ENCODE measurements at regions not wholly inside any gene's neighbourhood (a gene's known extent, or its start where the extent isn't known, plus 50 kb on each side); places are given as distances from the start of the nearest gene placed in this dataset.

DNA sequence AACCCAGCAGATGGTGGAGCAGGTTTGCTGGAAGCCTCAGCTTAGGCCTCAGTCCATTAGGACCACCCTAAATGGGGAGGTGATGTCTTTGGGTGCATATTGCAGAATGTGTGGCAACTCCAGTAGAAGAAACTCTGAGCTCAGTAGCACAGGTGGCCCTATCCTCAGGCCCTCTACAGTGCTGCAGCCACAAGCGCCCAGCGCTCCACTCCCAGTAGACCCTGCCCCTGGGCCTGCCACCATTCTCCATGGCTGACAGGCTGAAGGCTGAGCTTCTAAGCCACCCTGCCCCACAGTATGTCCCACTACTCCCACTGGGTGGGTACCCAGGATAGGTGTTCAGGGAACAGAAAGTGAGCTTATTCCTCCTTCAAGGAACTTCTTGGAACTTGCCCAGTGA is 162.8 kb upstream of the MAMLD1 start (continued):
- TF ChIP-seq ZNF678 (CRISPR knock-in tag; IDR thresholded peaks at IDR 0.05) (no peak), ZBTB20 (CRISPR knock-in tag; IDR thresholded peaks at IDR 0.05; ENCODE audit: borderline replicate concordance, low read depth) (no peak), MATR3 (CRISPR knock-in tag; IDR thresholded peaks at IDR 0.05) (no peak), ZNF781 (CRISPR knock-in tag; IDR thresholded peaks at IDR 0.05; ENCODE audit: borderline replicate concordance, not compliant biosample characterization) (no peak), HHEX (CRISPR knock-in tag; IDR thresholded peaks at IDR 0.05) (no peak)

DNA sequence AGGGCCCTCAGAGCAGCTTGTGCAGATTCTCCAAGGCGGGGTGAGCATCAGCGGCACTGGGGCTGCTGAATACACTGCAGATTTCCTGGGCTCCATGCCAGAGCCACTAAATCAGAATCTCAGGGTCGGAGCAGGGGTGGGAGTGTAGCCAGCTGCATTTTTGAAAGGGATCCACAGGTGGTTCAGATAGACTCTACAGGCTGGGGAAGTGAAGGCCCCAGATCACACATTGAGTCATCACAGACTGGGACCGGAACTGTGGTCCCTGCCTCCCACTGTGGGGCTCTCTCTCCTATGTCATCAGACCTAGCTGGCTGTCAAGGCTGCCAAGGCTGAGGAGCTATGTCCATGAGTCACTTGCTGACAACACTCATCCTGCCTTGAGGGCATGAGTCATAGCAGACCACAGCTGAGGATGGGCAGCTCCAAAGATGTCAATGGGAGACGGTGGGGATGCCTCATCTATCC is 162.3 kb upstream of the MAMLD1 start:
- in situ Hi-C loops (cut with HindIII; ENCODE audit: extremely low pct_ligation_motif_present, low pct_unique_long_range_greater_than_20kb) (no loop called here), intact Hi-C loops (cut with micrococcal nuclease; ENCODE audit: unreplicated experiment) (no loop called here)
- H2AFZ ChIP-seq (ENCODE audit: low read length) = no peak overlapping the region
- CTCF ChIA-PET (ENCODE audit: low intra/inter-chr PET ratio, low total read pairs) = no interaction called here
- H3K4me1 ChIP-seq (ENCODE audit: insufficient read depth, low read length) = no peaks in the 10 kb centered on the region
- DNase-seq (ENCODE audit: low spot score) (peak; percentile 54), ATAC-seq (peak; percentile 62), FAIRE-seq (no peak)
- no peak overlapping the region for H3K4me3 ChIP-seq (replicated peaks in 1 of 3; ENCODE audit: insufficient read depth in 1 of 3, low read depth in 2 of 3, low read length in 3 of 3)
- no peaks in the 10 kb centered on the region for H3K27me3 ChIP-seq (ENCODE audit: control insufficient read depth in 1 of 2, insufficient read depth in 2 of 2, low read length in 2 of 2)
- no peaks in the 10 kb centered on the region for H3K79me2 ChIP-seq (ENCODE audit: insufficient read depth, low read length)
- no peaks in the 10 kb centered on the region for H3K9me3 ChIP-seq (ENCODE audit: low read length)
- no peak overlapping the region for H3K4me2 ChIP-seq (ENCODE audit: low read depth, low read length)
- H3K36me3 ChIP-seq (replicated peaks in 1 of 2; ENCODE audit: control insufficient read depth in 1 of 2, insufficient read depth in 2 of 2, low read length in 2 of 2) = no peaks in the 10 kb centered on the region
- POLR2A ChIA-PET = no interaction called here
- no peak overlapping the region for H3K9ac ChIP-seq (ENCODE audit: insufficient read depth, low read depth, low read length)
- H4K20me1 ChIP-seq (ENCODE audit: insufficient read depth, low read length) = no peaks in the 10 kb centered on the region
- 0% methylated on average over 1 of the region's 5 CpGs for WGBS (ENCODE audit: low lambda C conversion rate)
- H3K27ac ChIP-seq (ENCODE audit: extremely low read length, insufficient read depth, low read length) = no peak overlapping the region
- BruUV-seq (replicated peaks) = no TSS peak
- TF ChIP-seq CREB1 (IDR thresholded peaks at IDR 0.05) (peak; percentile 52; the same call in 1 of the 2 replicates), CREB1 (CRISPR knock-in tag; IDR thresholded peaks at IDR 0.05) (no peak), GABPA (IDR thresholded peaks at IDR 0.05; ENCODE audit: low read depth, low read length) (no peak), GABPA (CRISPR knock-in tag; IDR thresholded peaks at IDR 0.05; ENCODE audit: low read depth) (peak; percentile 23; the same call in 1 of the 2 replicates), KAT8 (CRISPR knock-in tag; IDR thresholded peaks at IDR 0.05) (no peak), GTF3A (CRISPR knock-in tag; conservative IDR thresholded peaks at IDR 0.05) (no peak), FOSL2 (CRISPR knock-in tag; IDR thresholded peaks at IDR 0.05) (peak; percentile 94), ETV5 (CRISPR knock-in tag; IDR thresholded peaks at IDR 0.05; ENCODE audit: borderline replicate concordance) (peak; percentile 35; the same call in 1 of the 2 replicates), ZBTB20 (CRISPR knock-in tag; IDR thresholded peaks at IDR 0.05; ENCODE audit: borderline replicate concordance, low read depth) (no peak), ZNF747 (CRISPR knock-in tag; IDR thresholded peaks at IDR 0.05; ENCODE audit: borderline replicate concordance) (no peak), ZBTB21 (CRISPR knock-in tag; IDR thresholded peaks at IDR 0.05) (0 out of 2 replicates have a peak, but pooled peaks have one; percentile 55), KMT2A (CRISPR knock-in tag; IDR thresholded peaks at IDR 0.05) (no peak)
- TF ChIP-seq, protein P1, sequence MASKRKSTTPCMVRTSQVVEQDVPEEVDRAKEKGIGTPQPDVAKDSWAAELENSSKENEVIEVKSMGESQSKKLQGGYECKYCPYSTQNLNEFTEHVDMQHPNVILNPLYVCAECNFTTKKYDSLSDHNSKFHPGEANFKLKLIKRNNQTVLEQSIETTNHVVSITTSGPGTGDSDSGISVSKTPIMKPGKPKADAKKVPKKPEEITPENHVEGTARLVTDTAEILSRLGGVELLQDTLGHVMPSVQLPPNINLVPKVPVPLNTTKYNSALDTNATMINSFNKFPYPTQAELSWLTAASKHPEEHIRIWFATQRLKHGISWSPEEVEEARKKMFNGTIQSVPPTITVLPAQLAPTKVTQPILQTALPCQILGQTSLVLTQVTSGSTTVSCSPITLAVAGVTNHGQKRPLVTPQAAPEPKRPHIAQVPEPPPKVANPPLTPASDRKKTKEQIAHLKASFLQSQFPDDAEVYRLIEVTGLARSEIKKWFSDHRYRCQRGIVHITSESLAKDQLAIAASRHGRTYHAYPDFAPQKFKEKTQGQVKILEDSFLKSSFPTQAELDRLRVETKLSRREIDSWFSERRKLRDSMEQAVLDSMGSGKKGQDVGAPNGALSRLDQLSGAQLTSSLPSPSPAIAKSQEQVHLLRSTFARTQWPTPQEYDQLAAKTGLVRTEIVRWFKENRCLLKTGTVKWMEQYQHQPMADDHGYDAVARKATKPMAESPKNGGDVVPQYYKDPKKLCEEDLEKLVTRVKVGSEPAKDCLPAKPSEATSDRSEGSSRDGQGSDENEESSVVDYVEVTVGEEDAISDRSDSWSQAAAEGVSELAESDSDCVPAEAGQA (IDR thresholded peaks at IDR 0.05; ENCODE audit: low read depth) = no peak
- TF ChIP-seq, protein P1 (CRISPR knock-in tag; IDR thresholded peaks at IDR 0.05; ENCODE audit: borderline replicate concordance) = no peak
- TF ChIP-seq, protein P2, sequence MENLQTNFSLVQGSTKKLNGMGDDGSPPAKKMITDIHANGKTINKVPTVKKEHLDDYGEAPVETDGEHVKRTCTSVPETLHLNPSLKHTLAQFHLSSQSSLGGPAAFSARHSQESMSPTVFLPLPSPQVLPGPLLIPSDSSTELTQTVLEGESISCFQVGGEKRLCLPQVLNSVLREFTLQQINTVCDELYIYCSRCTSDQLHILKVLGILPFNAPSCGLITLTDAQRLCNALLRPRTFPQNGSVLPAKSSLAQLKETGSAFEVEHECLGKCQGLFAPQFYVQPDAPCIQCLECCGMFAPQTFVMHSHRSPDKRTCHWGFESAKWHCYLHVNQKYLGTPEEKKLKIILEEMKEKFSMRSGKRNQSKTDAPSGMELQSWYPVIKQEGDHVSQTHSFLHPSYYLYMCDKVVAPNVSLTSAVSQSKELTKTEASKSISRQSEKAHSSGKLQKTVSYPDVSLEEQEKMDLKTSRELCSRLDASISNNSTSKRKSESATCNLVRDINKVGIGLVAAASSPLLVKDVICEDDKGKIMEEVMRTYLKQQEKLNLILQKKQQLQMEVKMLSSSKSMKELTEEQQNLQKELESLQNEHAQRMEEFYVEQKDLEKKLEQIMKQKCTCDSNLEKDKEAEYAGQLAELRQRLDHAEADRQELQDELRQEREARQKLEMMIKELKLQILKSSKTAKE (CRISPR knock-in tag; IDR thresholded peaks at IDR 0.05; ENCODE audit: borderline replicate concordance) = no peak

All from HepG2 (cell line).